Endothelial cell of umbilical vein (primary cell): ENCODE measurements at regions not wholly inside any gene's neighbourhood (a gene's known extent, or its start where the extent isn't known, plus 50 kb on each side); places are given as distances from the start of the nearest gene placed in this dataset.
"Not testable (repeated sequence)": the region's sequence is repeated elsewhere in the genome, so short reads cannot be mapped to it uniquely, and the experiment has no call there.

Experiments
- BruUV-seq: library from RNA; stranded (reverse); fragments of 400-500 nt; replicated peaks from 2 replicates; lab custom pipeline; 2021; lab: Mats Ljungman, UMichigan
- CTCF ChIA-PET: fragments of 300-600, 350-600 bp; sonication (Branson Sonifier 250); formaldehyde crosslinking; loops from one replicate; lab custom pipeline; 2021; ENCODE audit warnings: antibody characterized with exemption, inconsistent platforms; lab: Charles Lee
- POLR2A ChIA-PET: fragments of 300-600, 350-600 bp; sonication (Branson Sonifier 250); formaldehyde crosslinking; loops from one replicate; lab custom pipeline; 2021; ENCODE audit warnings: antibody characterized with exemption, inconsistent platforms; lab: Charles Lee
- DNase-seq: peaks from one replicate; pipeline ENCODE4 v3.0.0-alpha.2; 2011; ENCODE audit warnings: low read depth, low spot score
- FAIRE-seq: peaks from 2 replicates; lab custom pipeline; 2011; peaks lifted over from hg19 to GRCh38; lab: Jason Lieb, UNC
- H2AFZ ChIP-seq: 2 replicates; pipeline ENCODE4 v1.6.0; 2012; ENCODE audit warnings: low read depth, low read length, control low read depth, inconsistent platforms
- H3K27ac ChIP-seq: 2 replicates; pipeline ENCODE4 v1.5.1; 2011; ENCODE audit warnings: low read depth, mild to moderate bottlenecking, control low read depth, low read length, moderate library complexity; ENCODE audit not compliant: insufficient read depth
- H3K27me3 ChIP-seq, 2 experiments: 2 replicates each; pipeline versions ENCODE4 v1.6.0 to v1.6.1; 2011; ENCODE audit warnings: low read length in 2 of 2, mixed read lengths in 1 of 2; ENCODE audit not compliant: control insufficient read depth in 2 of 2, insufficient read depth in 2 of 2
- H3K36me3 ChIP-seq, 2 experiments: 2 replicates in 1 of 2; 3 replicates in 1 of 2; pipeline ENCODE4 v1.5.1; 2011; ENCODE audit warnings: low read length in 2 of 2, mild to moderate bottlenecking in 1 of 2, moderate library complexity in 1 of 2; ENCODE audit not compliant: control insufficient read depth in 2 of 2, insufficient read depth in 2 of 2; ENCODE audit errors: extremely low read depth in 1 of 2
- H3K4me1 ChIP-seq: 3 replicates; pipeline ENCODE4 v1.5.1; 2011; ENCODE audit warnings: mild to moderate bottlenecking, low read length; ENCODE audit not compliant: control insufficient read depth, insufficient read depth; ENCODE audit errors: extremely low read depth
- H3K4me2 ChIP-seq: 2 replicates; pipeline ENCODE4 v1.6.1; 2011; ENCODE audit warnings: low read length, control low read depth, mixed read lengths; ENCODE audit not compliant: insufficient read depth
- H3K4me3 ChIP-seq, 3 experiments: fragments of 200-600 bp in 1 of 3; sonication (generic), shearing (Covaris generic) in 1 of 3; replicated peaks in 1 of 3; 2 replicates each; pipeline ENCODE4 v1.5.1; 2011 to 2016; ENCODE audit warnings: control low read depth in 3 of 3, low read length in 3 of 3, mild to moderate bottlenecking in 2 of 3, inconsistent platforms in 1 of 3, low read depth in 1 of 3, moderate library complexity in 1 of 3; ENCODE audit not compliant: insufficient read depth in 1 of 3
- H3K79me2 ChIP-seq: 2 replicates; pipeline ENCODE4 v1.6.0; 2012; ENCODE audit warnings: low read length, inconsistent platforms; ENCODE audit not compliant: control insufficient read depth, insufficient read depth
- H3K9ac ChIP-seq: replicated peaks from 2 replicates; pipeline ENCODE3; 2011; ENCODE audit warnings: low read length, control low read depth; ENCODE audit not compliant: insufficient read depth; ENCODE audit errors: extremely low read depth
- H3K9me1 ChIP-seq: replicated peaks from 3 replicates; pipeline ENCODE4 v1.6.0; 2011; ENCODE audit warnings: mild to moderate bottlenecking, low read length; ENCODE audit not compliant: control insufficient read depth, insufficient read depth; ENCODE audit errors: extremely low read depth
- H3K9me3 ChIP-seq: replicated peaks from 2 replicates; pipeline ENCODE4 v1.5.1; 2012; ENCODE audit warnings: low read length, inconsistent platforms; ENCODE audit not compliant: control insufficient read depth, insufficient read depth
- H4K20me1 ChIP-seq: replicated peaks from 2 replicates; pipeline ENCODE3; 2011; ENCODE audit warnings: mild to moderate bottlenecking, low read length; ENCODE audit not compliant: control insufficient read depth, insufficient read depth; ENCODE audit errors: extremely low read depth
- EZH2 ChIP-seq: IDR thresholded peaks from 2 replicates; pipeline ENCODE4 v1.6.1; 2012; ENCODE audit warnings: borderline replicate concordance, low read depth, mild to moderate bottlenecking, moderate library complexity, low read length, inconsistent platforms; ENCODE audit not compliant: severe bottlenecking
- FOS ChIP-seq: IDR thresholded peaks from 2 replicates; pipeline ENCODE4 v1.6.1; 2011; ENCODE audit warnings: mild to moderate bottlenecking, low read length, moderate library complexity, borderline replicate concordance; ENCODE audit not compliant: insufficient read depth
- GATA2 ChIP-seq: IDR thresholded peaks from 2 replicates; pipeline ENCODE4 v1.7.0; 2011; ENCODE audit warnings: low read depth, mild to moderate bottlenecking, moderate library complexity, mixed read lengths, low read length; ENCODE audit not compliant: insufficient read length, insufficient read depth
- JUN ChIP-seq: IDR thresholded peaks from 2 replicates; pipeline ENCODE4 v1.6.1; 2011; ENCODE audit warnings: borderline replicate concordance, low read depth; ENCODE audit not compliant: insufficient read length, insufficient read depth
- MAX ChIP-seq: IDR thresholded peaks from 2 replicates; pipeline ENCODE4 v1.6.1; 2011; ENCODE audit not compliant: insufficient read depth, insufficient read length
- MYC ChIP-seq: IDR thresholded peaks from one replicate; pipeline ENCODE4 v1.6.1; 2011; ENCODE audit warnings: mild to moderate bottlenecking, low read depth, low read length
- POLR2A ChIP-seq: IDR thresholded peaks from 2 replicates; pipeline ENCODE4 v1.6.1; 2012; ENCODE audit warnings: low read depth, mild to moderate bottlenecking, control low read depth, low read length
- POLR2AphosphoS5 ChIP-seq: IDR thresholded peaks from 2 replicates; pipeline ENCODE4 v1.6.1; 2012; ENCODE audit warnings: low read depth, mild to moderate bottlenecking, control low read depth, low read length, moderate library complexity; ENCODE audit not compliant: insufficient read depth
- dilution Hi-C: fragments of 300-500 bp; cut with MboI; formaldehyde crosslinking; loops from one replicate; pipeline ENCODE4 v1.15.0; 2019; ENCODE audit warnings: low sequenced_read_pairs; ENCODE audit not compliant: extremely low pct_ligation_motif_present
- intact Hi-C: fragments of 100-400 bp; cut with micrococcal nuclease; formaldehyde crosslinking; loops from one replicate; pipeline ENCODE4 v1.10.0; 2022
- TF ChIP-seq, protein P1 (sequence below), 2 donors: IDR thresholded peaks; 1 replicate in 1 of 2; 2 replicates in 1 of 2; pipeline ENCODE4 v1.5.1; 2011; ENCODE audit warnings: low read length in 2 of 2, mild to moderate bottlenecking in 2 of 2, moderate library complexity in 2 of 2, control low read depth in 1 of 2, inconsistent platforms in 1 of 2, low read depth in 1 of 2; ENCODE audit not compliant: insufficient read depth in 1 of 2; ENCODE audit errors: extremely low read depth in 1 of 2

- no peak for FAIRE-seq
- POLR2A ChIA-PET, result no interaction called here
- no peak for DNase-seq
- Histone ChIP-seq H3K27ac (no peak overlapping the region), H3K4me2 (no peak overlapping the region), H3K36me3 (no peaks in the 10 kb centered on the region), H3K4me3 (no peak overlapping the region), H3K27me3 (no peaks in the 10 kb centered on the region), H3K9me1 (no peaks in the 10 kb centered on the region), H3K4me1 (no peaks in the 10 kb centered on the region), H3K9ac (no peak overlapping the region), H4K20me1 (no peaks in the 10 kb centered on the region), H2AFZ (no peak overlapping the region), H3K9me3 (peaks cover 7% of the 10 kb centered on the region), H3K79me2 (no peaks in the 10 kb centered on the region)
- intact Hi-C loops, result no loop called here
- dilution Hi-C loops, result no loop called here
- CTCF ChIA-PET, result no interaction called here
- BruUV-seq, result no TSS peak
- TF ChIP-seq GATA2 (no peak), EZH2 (no peak), MAX (no peak), JUN (no peak), FOS (no peak), MYC (no peak), POLR2AphosphoS5 (no peak), POLR2A (no peak)
- TF ChIP-seq, protein P1, sequence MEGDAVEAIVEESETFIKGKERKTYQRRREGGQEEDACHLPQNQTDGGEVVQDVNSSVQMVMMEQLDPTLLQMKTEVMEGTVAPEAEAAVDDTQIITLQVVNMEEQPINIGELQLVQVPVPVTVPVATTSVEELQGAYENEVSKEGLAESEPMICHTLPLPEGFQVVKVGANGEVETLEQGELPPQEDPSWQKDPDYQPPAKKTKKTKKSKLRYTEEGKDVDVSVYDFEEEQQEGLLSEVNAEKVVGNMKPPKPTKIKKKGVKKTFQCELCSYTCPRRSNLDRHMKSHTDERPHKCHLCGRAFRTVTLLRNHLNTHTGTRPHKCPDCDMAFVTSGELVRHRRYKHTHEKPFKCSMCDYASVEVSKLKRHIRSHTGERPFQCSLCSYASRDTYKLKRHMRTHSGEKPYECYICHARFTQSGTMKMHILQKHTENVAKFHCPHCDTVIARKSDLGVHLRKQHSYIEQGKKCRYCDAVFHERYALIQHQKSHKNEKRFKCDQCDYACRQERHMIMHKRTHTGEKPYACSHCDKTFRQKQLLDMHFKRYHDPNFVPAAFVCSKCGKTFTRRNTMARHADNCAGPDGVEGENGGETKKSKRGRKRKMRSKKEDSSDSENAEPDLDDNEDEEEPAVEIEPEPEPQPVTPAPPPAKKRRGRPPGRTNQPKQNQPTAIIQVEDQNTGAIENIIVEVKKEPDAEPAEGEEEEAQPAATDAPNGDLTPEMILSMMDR (IDR thresholded peaks at IDR 0.05; ENCODE audit: extremely low read depth in 1 of 2, insufficient read depth in 1 of 2, low read depth in 1 of 2, low read length in 2 of 2), result no peak
Observed at GRCh38 chr4:164139291-164139690, 614.6 kb upstream of the SMIM31 start.

DNA sequence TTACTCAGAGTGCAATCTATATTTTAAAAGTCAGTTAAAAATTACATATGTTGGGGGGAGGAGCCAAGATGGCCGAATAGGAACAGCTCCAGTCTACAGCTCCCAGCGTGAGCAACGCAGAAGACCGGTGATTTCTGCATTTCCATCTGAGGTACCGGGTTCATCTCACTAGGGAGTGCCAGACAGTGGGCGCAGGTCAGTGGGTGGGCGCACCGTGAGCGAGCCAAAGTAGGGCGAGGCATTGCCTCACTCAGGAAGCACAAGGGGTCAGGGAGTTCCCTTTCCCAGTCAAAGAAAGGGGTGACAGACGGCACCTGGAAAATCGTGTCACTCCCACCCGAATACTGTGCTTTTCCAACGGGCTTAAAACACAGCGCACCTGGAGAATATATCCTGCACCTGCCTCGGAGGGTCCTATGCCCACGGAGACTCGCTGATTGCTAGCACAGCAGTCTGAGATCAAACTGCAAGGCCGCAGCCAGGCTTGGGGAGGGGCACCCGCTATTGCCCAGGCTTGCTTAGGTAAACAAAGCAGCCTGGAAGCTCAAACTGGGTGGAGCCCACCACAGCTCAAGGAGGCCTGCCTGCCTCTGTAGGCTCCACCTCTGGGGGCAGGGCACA is 612.1 kb upstream of the SMIM31 start:
- H3K4me2 ChIP-seq, H3K27ac ChIP-seq, H2AFZ ChIP-seq, FAIRE-seq, H3K9me1 ChIP-seq, POLR2A ChIA-PET, intact Hi-C loops, H3K36me3 ChIP-seq, H3K9me3 ChIP-seq, H3K27me3 ChIP-seq, H3K9ac ChIP-seq, H3K79me2 ChIP-seq, DNase-seq, CTCF ChIA-PET, H3K4me1 ChIP-seq, H4K20me1 ChIP-seq, dilution Hi-C loops, BruUV-seq, H3K4me3 ChIP-seq: not testable (repeated sequence)
